Vagina (tissue), 2 donors: ENCODE measurements at regions not wholly inside any gene's neighbourhood (a gene's known extent, or its start where the extent isn't known, plus 50 kb on each side); places are given as distances from the start of the nearest gene placed in this dataset.

Experiments used
- POLR2A ChIP-seq, 2 donors: fragments of 450-650 bp; IDR thresholded peaks; one replicate each; pipeline ENCODE4 v1.6.1; 2017; ENCODE audit warnings: antibody characterized with exemption in 2 of 2, mild to moderate bottlenecking in 2 of 2, moderate library complexity in 2 of 2
- POLR2AphosphoS5 ChIP-seq, 2 donors: sonication (generic); formaldehyde crosslinking; IDR thresholded peaks; one replicate each; pipeline ENCODE4 v1.9.0; 2017; ENCODE audit warnings: antibody characterized with exemption in 2 of 2, mild to moderate bottlenecking in 2 of 2, low read depth in 1 of 2; ENCODE audit not compliant: insufficient read depth in 1 of 2
- TF ChIP-seq, protein P1 (sequence below), 3 experiments: fragments of 450-650 bp in 2 of 3; fragments of 200-600 bp in 1 of 3; sonication (generic) in 1 of 3; IDR thresholded peaks; one replicate each; pipeline ENCODE4 v1.5.1; 2017 to 2019; ENCODE audit warnings: antibody characterized with exemption in 3 of 3, mild to moderate bottlenecking in 2 of 3, moderate library complexity in 2 of 3

- TF ChIP-seq, protein P1, sequence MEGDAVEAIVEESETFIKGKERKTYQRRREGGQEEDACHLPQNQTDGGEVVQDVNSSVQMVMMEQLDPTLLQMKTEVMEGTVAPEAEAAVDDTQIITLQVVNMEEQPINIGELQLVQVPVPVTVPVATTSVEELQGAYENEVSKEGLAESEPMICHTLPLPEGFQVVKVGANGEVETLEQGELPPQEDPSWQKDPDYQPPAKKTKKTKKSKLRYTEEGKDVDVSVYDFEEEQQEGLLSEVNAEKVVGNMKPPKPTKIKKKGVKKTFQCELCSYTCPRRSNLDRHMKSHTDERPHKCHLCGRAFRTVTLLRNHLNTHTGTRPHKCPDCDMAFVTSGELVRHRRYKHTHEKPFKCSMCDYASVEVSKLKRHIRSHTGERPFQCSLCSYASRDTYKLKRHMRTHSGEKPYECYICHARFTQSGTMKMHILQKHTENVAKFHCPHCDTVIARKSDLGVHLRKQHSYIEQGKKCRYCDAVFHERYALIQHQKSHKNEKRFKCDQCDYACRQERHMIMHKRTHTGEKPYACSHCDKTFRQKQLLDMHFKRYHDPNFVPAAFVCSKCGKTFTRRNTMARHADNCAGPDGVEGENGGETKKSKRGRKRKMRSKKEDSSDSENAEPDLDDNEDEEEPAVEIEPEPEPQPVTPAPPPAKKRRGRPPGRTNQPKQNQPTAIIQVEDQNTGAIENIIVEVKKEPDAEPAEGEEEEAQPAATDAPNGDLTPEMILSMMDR (IDR thresholded peaks at IDR 0.05), result no peak
- no peak for TF ChIP-seq POLR2A (IDR thresholded peaks at IDR 0.05)
- TF ChIP-seq POLR2AphosphoS5 (IDR thresholded peaks at IDR 0.05; ENCODE audit: insufficient read depth in 1 of 2, low read depth in 1 of 2), result no peak
Measured at GRCh38 chr13:62682788-62683187, 1267.1 kb upstream of the PCDH20 start.
